ENCODE measurements at regions not wholly inside any gene's neighbourhood (a gene's known extent, or its start where the extent isn't known, plus 50 kb on each side); places are given as distances from the start of the nearest gene placed in this dataset.

DNA sequence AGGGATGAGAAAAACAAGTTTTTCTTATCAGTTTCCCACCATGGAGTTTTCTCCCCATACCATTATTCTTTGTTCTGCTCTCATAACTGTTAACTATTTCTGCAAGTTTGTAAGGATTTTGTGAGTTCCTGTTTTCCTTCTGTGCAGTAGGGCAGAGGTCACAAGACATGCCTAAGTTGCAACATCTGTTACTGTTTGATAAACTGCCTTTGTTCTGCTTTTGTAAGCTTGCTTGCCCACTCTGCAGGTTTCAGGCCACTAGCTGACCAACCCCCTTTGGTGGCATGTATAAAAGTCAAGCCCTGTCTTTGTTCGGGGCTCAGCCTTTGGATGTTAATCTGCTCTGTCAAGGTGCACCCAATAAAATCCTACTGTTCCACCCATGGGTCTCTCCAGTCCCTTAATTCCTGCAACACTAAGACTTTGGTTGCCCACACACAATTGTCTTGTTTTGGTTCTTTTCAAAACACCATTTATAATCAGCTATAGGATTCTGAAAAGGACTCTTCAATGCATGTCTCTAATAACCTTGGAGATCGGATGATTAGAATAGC, 545.4 kb downstream of the CDH9 start:
- TF ChIP-seq POLR2A (IDR thresholded peaks at IDR 0.05): no peak
- TF ChIP-seq, protein P1, sequence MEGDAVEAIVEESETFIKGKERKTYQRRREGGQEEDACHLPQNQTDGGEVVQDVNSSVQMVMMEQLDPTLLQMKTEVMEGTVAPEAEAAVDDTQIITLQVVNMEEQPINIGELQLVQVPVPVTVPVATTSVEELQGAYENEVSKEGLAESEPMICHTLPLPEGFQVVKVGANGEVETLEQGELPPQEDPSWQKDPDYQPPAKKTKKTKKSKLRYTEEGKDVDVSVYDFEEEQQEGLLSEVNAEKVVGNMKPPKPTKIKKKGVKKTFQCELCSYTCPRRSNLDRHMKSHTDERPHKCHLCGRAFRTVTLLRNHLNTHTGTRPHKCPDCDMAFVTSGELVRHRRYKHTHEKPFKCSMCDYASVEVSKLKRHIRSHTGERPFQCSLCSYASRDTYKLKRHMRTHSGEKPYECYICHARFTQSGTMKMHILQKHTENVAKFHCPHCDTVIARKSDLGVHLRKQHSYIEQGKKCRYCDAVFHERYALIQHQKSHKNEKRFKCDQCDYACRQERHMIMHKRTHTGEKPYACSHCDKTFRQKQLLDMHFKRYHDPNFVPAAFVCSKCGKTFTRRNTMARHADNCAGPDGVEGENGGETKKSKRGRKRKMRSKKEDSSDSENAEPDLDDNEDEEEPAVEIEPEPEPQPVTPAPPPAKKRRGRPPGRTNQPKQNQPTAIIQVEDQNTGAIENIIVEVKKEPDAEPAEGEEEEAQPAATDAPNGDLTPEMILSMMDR (IDR thresholded peaks at IDR 0.05 in 4 of 5, conservative IDR thresholded peaks at IDR 0.05 in 1 of 5): no peak

All from gastrocnemius medialis (tissue), 4 donors.